WTC11 (cell line): ENCODE measurements at regions not wholly inside any gene's neighbourhood (a gene's known extent, or its start where the extent isn't known, plus 50 kb on each side); places are given as distances from the start of the nearest gene placed in this dataset. TPM values are rescaled to one million over a fixed set of nuclear protein-coding genes. Genes with fewer than 3 reads are reported as not detected.

Experiments
- microRNA-seq: library from miRNA; unstranded; fragments of <30 nt; microRNA quantifications from one replicate; pipeline ENCODE4 v1.2.0, GENCODE V29; 2022; ENCODE audit warnings: borderline number of aligned reads

Small RNA genes lying in the stretch of these regions (microRNA-seq; reads per million reads assigned to microRNA genes)
- gene MIR4425: not detected
